ENCODE measurements at regions not wholly inside any gene's neighbourhood (a gene's known extent, or its start where the extent isn't known, plus 50 kb on each side); places are given as distances from the start of the nearest gene placed in this dataset.

DNA sequence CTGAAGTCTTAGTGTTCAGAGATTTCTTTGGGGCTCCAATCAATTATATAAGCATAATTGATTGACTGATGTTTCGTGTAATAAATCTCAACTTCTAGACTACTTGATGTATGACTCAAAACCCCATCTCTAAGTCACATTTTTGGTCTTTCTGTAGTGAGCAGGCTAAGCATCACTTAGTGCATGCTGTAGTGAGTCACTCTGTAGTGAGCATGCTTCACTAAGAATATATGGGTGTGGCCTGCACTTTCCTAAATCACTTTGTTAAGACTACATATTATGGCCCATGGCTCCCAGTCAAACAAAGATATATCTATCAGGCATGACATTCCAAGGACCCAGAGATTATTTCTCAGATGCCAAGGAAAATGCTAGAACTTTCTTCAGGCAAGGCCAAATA is 909.4 kb upstream of the LRFN5 start:
- no peak for DNase-seq
- peaks cover 0 to 9% (median 3%) of the 10 kb centered on the region in 3 experiments; a peak in 3 of 7 replicates for H3K36me3 Mint-ChIP-seq (ENCODE audit: insufficient read depth in 1 of 3, low read depth in 3 of 3)
- no peak overlapping the region for H3K4me3 Mint-ChIP-seq
- H2BK12ac ChIP-seq (ENCODE audit: insufficient read length, low read depth, low read length), result no peak overlapping the region
- H3K27me3 ChIP-seq (ENCODE audit: insufficient read depth, low read length), result no peaks in the 10 kb centered on the region
- no peak overlapping the region for H3K4me2 ChIP-seq (ENCODE audit: insufficient read depth, insufficient read length, low read length)
- H2BK120ac ChIP-seq (ENCODE audit: low read depth, low read length, poor library complexity, severe bottlenecking), result no peak overlapping the region
- H3K4ac ChIP-seq (ENCODE audit: low read depth, low read length), result no peak overlapping the region
- peaks cover 3% of the 10 kb centered on the region; the same call in 1 of the 2 replicates for H3K4me1 ChIP-seq (ENCODE audit: insufficient read depth, low read length)
- H3K9me3 ChIP-seq (ENCODE audit: control insufficient read depth, low read depth, low read length), result no peaks in the 10 kb centered on the region
- H4K5ac ChIP-seq (ENCODE audit: insufficient read length, low read depth, low read length), result no peak overlapping the region
- no peak overlapping the region for H2BK20ac ChIP-seq (ENCODE audit: low read depth, low read length, poor library complexity, severe bottlenecking)
- peaks cover 0 to 6% of the 10 kb centered on the region in 2 experiments; a peak in 1 of 5 replicates for H3K9me3 Mint-ChIP-seq
- H3K23ac ChIP-seq (ENCODE audit: insufficient read length, low read depth, low read length), result no peak overlapping the region
- H4K8ac ChIP-seq (replicated peaks; ENCODE audit: insufficient read length, low read depth, low read length), result no peak overlapping the region
- H2AFZ ChIP-seq (ENCODE audit: low read length), result no peak overlapping the region
- no peak overlapping the region for H3K27ac ChIP-seq (ENCODE audit: insufficient read length, low read depth, low read length)
- H3K23me2 ChIP-seq (ENCODE audit: insufficient read length, low read depth, low read length, poor library complexity, severe bottlenecking), result no peaks in the 10 kb centered on the region
- H3K14ac ChIP-seq (ENCODE audit: insufficient read depth, low read length), result no peak overlapping the region
- H3K56ac ChIP-seq (ENCODE audit: insufficient read length, low read depth, low read length), result no peak overlapping the region
- no peaks in the 10 kb centered on the region for H4K20me1 ChIP-seq (ENCODE audit: control insufficient read depth, insufficient read depth, insufficient read length)
- no peak overlapping the region for H2BK15ac ChIP-seq (ENCODE audit: low read depth, low read length)
- H3K18ac ChIP-seq (ENCODE audit: insufficient read length, low read depth, low read length), result no peak overlapping the region
- TF ChIP-seq, protein P1, sequence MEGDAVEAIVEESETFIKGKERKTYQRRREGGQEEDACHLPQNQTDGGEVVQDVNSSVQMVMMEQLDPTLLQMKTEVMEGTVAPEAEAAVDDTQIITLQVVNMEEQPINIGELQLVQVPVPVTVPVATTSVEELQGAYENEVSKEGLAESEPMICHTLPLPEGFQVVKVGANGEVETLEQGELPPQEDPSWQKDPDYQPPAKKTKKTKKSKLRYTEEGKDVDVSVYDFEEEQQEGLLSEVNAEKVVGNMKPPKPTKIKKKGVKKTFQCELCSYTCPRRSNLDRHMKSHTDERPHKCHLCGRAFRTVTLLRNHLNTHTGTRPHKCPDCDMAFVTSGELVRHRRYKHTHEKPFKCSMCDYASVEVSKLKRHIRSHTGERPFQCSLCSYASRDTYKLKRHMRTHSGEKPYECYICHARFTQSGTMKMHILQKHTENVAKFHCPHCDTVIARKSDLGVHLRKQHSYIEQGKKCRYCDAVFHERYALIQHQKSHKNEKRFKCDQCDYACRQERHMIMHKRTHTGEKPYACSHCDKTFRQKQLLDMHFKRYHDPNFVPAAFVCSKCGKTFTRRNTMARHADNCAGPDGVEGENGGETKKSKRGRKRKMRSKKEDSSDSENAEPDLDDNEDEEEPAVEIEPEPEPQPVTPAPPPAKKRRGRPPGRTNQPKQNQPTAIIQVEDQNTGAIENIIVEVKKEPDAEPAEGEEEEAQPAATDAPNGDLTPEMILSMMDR (conservative IDR thresholded peaks at IDR 0.05), result no peak
- H3K79me2 ChIP-seq (ENCODE audit: insufficient read depth, low read length), result no peaks in the 10 kb centered on the region
- no CpG with 5 or more reads among the region's 1 CpG for WGBS (ENCODE audit: extremely low coverage, insufficient read length, low lambda C conversion rate)
- no peak overlapping the region for H4K91ac ChIP-seq (ENCODE audit: insufficient read length, low read depth, low read length)
- H3K27me3 Mint-ChIP-seq (ENCODE audit: low read depth), result no peaks in the 10 kb centered on the region
- H3K79me1 ChIP-seq (ENCODE audit: insufficient read depth, low read depth, low read length, poor library complexity, severe bottlenecking), result no peaks in the 10 kb centered on the region
- no peak overlapping the region for H3T11ph ChIP-seq (ENCODE audit: low read length)
- H3K4me1 Mint-ChIP-seq, result peaks cover 4 to 10% of the 10 kb centered on the region in 2 experiments; a peak in 3 of 4 replicates
- no peak overlapping the region for H2AK5ac ChIP-seq (ENCODE audit: insufficient read length, low read length)
- H2BK5ac ChIP-seq (ENCODE audit: insufficient read length, low read length), result no peak overlapping the region
- H3K9ac ChIP-seq (ENCODE audit: extremely low read depth, insufficient read length, low read length), result no peak overlapping the region
- no peak overlapping the region for H3K27ac Mint-ChIP-seq
